GM21529 (cell line): ENCODE measurements at regions not wholly inside any gene's neighbourhood (a gene's known extent, or its start where the extent isn't known, plus 50 kb on each side); places are given as distances from the start of the nearest gene placed in this dataset.

Source experiments
- ATAC-seq: cut with Tn5 transposase; IDR thresholded peaks from one replicate; pipeline ENCODE4 v1.9.1; 2021; ENCODE audit not compliant: unreplicated experiment

GRCh38 chr2:207256476-207257207 is 90.9 kb upstream of the KLF7 start:
- no peak for ATAC-seq

- no peak for ATAC-seq
Observed at GRCh38 chr2:207257251-207258250, 91.8 kb upstream of the KLF7 start.

GRCh38 chr2:207258263-207258991 is 92.7 kb upstream of the KLF7 start:
- ATAC-seq = no peak

- no peak for ATAC-seq
Observed at GRCh38 chr2:207260021-207260420, 94.3 kb upstream of the KLF7 start.

GRCh38 chr2:207260947-207261346 is 95.2 kb upstream of the KLF7 start:
- ATAC-seq = no peak

- no peak for ATAC-seq
Observed at GRCh38 chr2:207264310-207264709, 98.6 kb upstream of the KLF7 start.

GRCh38 chr2:207265332-207265731 is 99.6 kb upstream of the KLF7 start:
- no peak for ATAC-seq

- no peak for ATAC-seq
Observed at GRCh38 chr2:207265869-207266268, 100.1 kb upstream of the KLF7 start.

- ATAC-seq = no peak
Observed at GRCh38 chr2:207266648-207267047, 100.9 kb upstream of the KLF7 start.

- no peak for ATAC-seq
Observed at GRCh38 chr2:207269038-207269437, 103.3 kb upstream of the KLF7 start.

- ATAC-seq = no peak
Observed at GRCh38 chr2:207274530-207275189, 108.9 kb upstream of the KLF7 start.

GRCh38 chr2:207275779-207276178 is 110.0 kb upstream of the KLF7 start:
- ATAC-seq = no peak

- ATAC-seq = no peak
Observed at GRCh38 chr2:207276248-207276647, 110.5 kb upstream of the KLF7 start.

- ATAC-seq = no peak
Observed at GRCh38 chr2:207276858-207277257, 111.1 kb upstream of the KLF7 start.

- no peak for ATAC-seq
Observed at GRCh38 chr2:207279520-207279919, 113.8 kb upstream of the KLF7 start.

- no peak for ATAC-seq
Observed at GRCh38 chr2:207281436-207281835, 115.7 kb upstream of the KLF7 start.

GRCh38 chr2:207282916-207283315 is 117.2 kb upstream of the KLF7 start:
- ATAC-seq = peak; percentile 30

- ATAC-seq = peak; percentile 51
Observed at GRCh38 chr2:207283356-207283755, 117.6 kb upstream of the KLF7 start.

- ATAC-seq = no peak
Observed at GRCh38 chr2:207284556-207285472, 119.1 kb upstream of the KLF7 start.

GRCh38 chr2:207285473-207285815 is 119.7 kb upstream of the KLF7 start:
- ATAC-seq = no peak
